ENCODE measurements at regions not wholly inside any gene's neighbourhood (a gene's known extent, or its start where the extent isn't known, plus 50 kb on each side); places are given as distances from the start of the nearest gene placed in this dataset.

- ChIA-PET POLR2A (no interaction called here), CTCF (no interaction called here)
- no peak overlapping the region for H3K27ac ChIP-seq (ENCODE audit: low read length)
- H3K4me3 ChIP-seq (ENCODE audit: low read depth in 2 of 2, low read length in 2 of 2) = no peak overlapping the region
- TF ChIP-seq POLR2AphosphoS5 (IDR thresholded peaks at IDR 0.05; ENCODE audit: low read depth, low read length) (no peak), CTCF (IDR thresholded peaks at IDR 0.05) (no peak), REST (IDR thresholded peaks at IDR 0.05; ENCODE audit: insufficient read depth in 1 of 2, low read depth in 2 of 2, low read length in 1 of 2) (no peak), TCF7L2 (IDR thresholded peaks at IDR 0.05; ENCODE audit: low read depth, low read length) (no peak)
- intact Hi-C loops (cut with micrococcal nuclease; ENCODE audit: unreplicated experiment) (no loop called here), in situ Hi-C loops (cut with HindIII; ENCODE audit: low pct_unique_long_range_greater_than_20kb, low sequenced_read_pairs) (no loop called here)
- DNase-seq (ENCODE audit: low read depth, low spot score) = no peak
- ATAC-seq = no peak
- H3K36me3 ChIP-seq (ENCODE audit: control insufficient read depth, insufficient read depth, low read length) = no peaks in the 10 kb centered on the region
- H3K9me3 ChIP-seq (ENCODE audit: control insufficient read depth, insufficient read depth, low read depth, low read length) = no peaks in the 10 kb centered on the region
- H3K4me1 ChIP-seq (ENCODE audit: control insufficient read depth, insufficient read depth, low read length) = no peaks in the 10 kb centered on the region
- BruUV-seq (replicated peaks) = no TSS peak
- no peaks in the 10 kb centered on the region for H3K27me3 ChIP-seq (ENCODE audit: control insufficient read depth, insufficient read depth, low read length)
Observed at GRCh38 chr1:242764161-242764560, 239.7 kb upstream of the PLD5 start.

GRCh38 chr1:242761556-242761955, 237.1 kb upstream of the PLD5 start:
- POLR2A ChIA-PET = no interaction called here
- no TSS peak for BruUV-seq (replicated peaks)
- DNase-seq (ENCODE audit: low read depth, low spot score) = no peak
- no peaks in the 10 kb centered on the region for H3K4me1 ChIP-seq (ENCODE audit: control insufficient read depth, insufficient read depth, low read length)
- intact Hi-C loops (cut with micrococcal nuclease; ENCODE audit: unreplicated experiment) (no loop called here), in situ Hi-C loops (cut with HindIII; ENCODE audit: low pct_unique_long_range_greater_than_20kb, low sequenced_read_pairs) (no loop called here)
- H3K9me3 ChIP-seq (ENCODE audit: control insufficient read depth, insufficient read depth, low read depth, low read length) = no peaks in the 10 kb centered on the region
- no peak for TF ChIP-seq SIN3A (IDR thresholded peaks at IDR 0.05; ENCODE audit: borderline replicate concordance, insufficient read depth, low read depth, low read length)
- TF ChIP-seq CTCF (IDR thresholded peaks at IDR 0.05) = no peak
- TF ChIP-seq POLR2AphosphoS5 (IDR thresholded peaks at IDR 0.05; ENCODE audit: low read depth, low read length) = no peak
- TF ChIP-seq TCF7L2 (IDR thresholded peaks at IDR 0.05; ENCODE audit: low read depth, low read length) = no peak
- no peak for TF ChIP-seq REST (IDR thresholded peaks at IDR 0.05; ENCODE audit: insufficient read depth in 1 of 2, low read depth in 2 of 2, low read length in 1 of 2)
- no peak for ATAC-seq
- no peaks in the 10 kb centered on the region for H3K27me3 ChIP-seq (ENCODE audit: control insufficient read depth, insufficient read depth, low read length)
- no peaks in the 10 kb centered on the region for H3K36me3 ChIP-seq (ENCODE audit: control insufficient read depth, insufficient read depth, low read length)
- H3K4me3 ChIP-seq (ENCODE audit: low read depth in 2 of 2, low read length in 2 of 2) = no peak overlapping the region
- CTCF ChIA-PET = no interaction called here
- H3K27ac ChIP-seq (ENCODE audit: low read length) = no peak overlapping the region
